Endothelial cell of umbilical vein (primary cell): ENCODE measurements at regions not wholly inside any gene's neighbourhood (a gene's known extent, or its start where the extent isn't known, plus 50 kb on each side); places are given as distances from the start of the nearest gene placed in this dataset.

ENCODE experiments used
- BruUV-seq: library from RNA; stranded (reverse); fragments of 400-500 nt; replicated peaks from 2 replicates; lab custom pipeline; 2021; lab: Mats Ljungman, UMichigan
- CTCF ChIA-PET: fragments of 300-600, 350-600 bp; sonication (Branson Sonifier 250); formaldehyde crosslinking; loops from one replicate; lab custom pipeline; 2021; ENCODE audit warnings: antibody characterized with exemption, inconsistent platforms; lab: Charles Lee
- POLR2A ChIA-PET: fragments of 300-600, 350-600 bp; sonication (Branson Sonifier 250); formaldehyde crosslinking; loops from one replicate; lab custom pipeline; 2021; ENCODE audit warnings: antibody characterized with exemption, inconsistent platforms; lab: Charles Lee
- DNase-seq: peaks from one replicate; pipeline ENCODE4 v3.0.0-alpha.2; 2011; ENCODE audit warnings: low read depth, low spot score
- FAIRE-seq: peaks from 2 replicates; lab custom pipeline; 2011; peaks lifted over from hg19 to GRCh38; lab: Jason Lieb, UNC
- H2AFZ ChIP-seq: 2 replicates; pipeline ENCODE4 v1.6.0; 2012; ENCODE audit warnings: low read depth, low read length, control low read depth, inconsistent platforms
- H3K27ac ChIP-seq: 2 replicates; pipeline ENCODE4 v1.5.1; 2011; ENCODE audit warnings: low read depth, mild to moderate bottlenecking, control low read depth, low read length, moderate library complexity; ENCODE audit not compliant: insufficient read depth
- H3K27me3 ChIP-seq, 2 experiments: 2 replicates each; pipeline versions ENCODE4 v1.6.0 to v1.6.1; 2011; ENCODE audit warnings: low read length in 2 of 2, mixed read lengths in 1 of 2; ENCODE audit not compliant: control insufficient read depth in 2 of 2, insufficient read depth in 2 of 2
- H3K36me3 ChIP-seq, 2 experiments: 2 replicates in 1 of 2; 3 replicates in 1 of 2; pipeline ENCODE4 v1.5.1; 2011; ENCODE audit warnings: low read length in 2 of 2, mild to moderate bottlenecking in 1 of 2, moderate library complexity in 1 of 2; ENCODE audit not compliant: control insufficient read depth in 2 of 2, insufficient read depth in 2 of 2; ENCODE audit errors: extremely low read depth in 1 of 2
- H3K4me1 ChIP-seq: 3 replicates; pipeline ENCODE4 v1.5.1; 2011; ENCODE audit warnings: mild to moderate bottlenecking, low read length; ENCODE audit not compliant: control insufficient read depth, insufficient read depth; ENCODE audit errors: extremely low read depth
- H3K4me2 ChIP-seq: 2 replicates; pipeline ENCODE4 v1.6.1; 2011; ENCODE audit warnings: low read length, control low read depth, mixed read lengths; ENCODE audit not compliant: insufficient read depth
- H3K4me3 ChIP-seq, 3 experiments: fragments of 200-600 bp in 1 of 3; sonication (generic), shearing (Covaris generic) in 1 of 3; replicated peaks in 1 of 3; 2 replicates each; pipeline ENCODE4 v1.5.1; 2011 to 2016; ENCODE audit warnings: control low read depth in 3 of 3, low read length in 3 of 3, mild to moderate bottlenecking in 2 of 3, inconsistent platforms in 1 of 3, low read depth in 1 of 3, moderate library complexity in 1 of 3; ENCODE audit not compliant: insufficient read depth in 1 of 3
- H3K79me2 ChIP-seq: 2 replicates; pipeline ENCODE4 v1.6.0; 2012; ENCODE audit warnings: low read length, inconsistent platforms; ENCODE audit not compliant: control insufficient read depth, insufficient read depth
- H3K9ac ChIP-seq: replicated peaks from 2 replicates; pipeline ENCODE3; 2011; ENCODE audit warnings: low read length, control low read depth; ENCODE audit not compliant: insufficient read depth; ENCODE audit errors: extremely low read depth
- H3K9me1 ChIP-seq: replicated peaks from 3 replicates; pipeline ENCODE4 v1.6.0; 2011; ENCODE audit warnings: mild to moderate bottlenecking, low read length; ENCODE audit not compliant: control insufficient read depth, insufficient read depth; ENCODE audit errors: extremely low read depth
- H3K9me3 ChIP-seq: replicated peaks from 2 replicates; pipeline ENCODE4 v1.5.1; 2012; ENCODE audit warnings: low read length, inconsistent platforms; ENCODE audit not compliant: control insufficient read depth, insufficient read depth
- H4K20me1 ChIP-seq: replicated peaks from 2 replicates; pipeline ENCODE3; 2011; ENCODE audit warnings: mild to moderate bottlenecking, low read length; ENCODE audit not compliant: control insufficient read depth, insufficient read depth; ENCODE audit errors: extremely low read depth
- EZH2 ChIP-seq: IDR thresholded peaks from 2 replicates; pipeline ENCODE4 v1.6.1; 2012; ENCODE audit warnings: borderline replicate concordance, low read depth, mild to moderate bottlenecking, moderate library complexity, low read length, inconsistent platforms; ENCODE audit not compliant: severe bottlenecking
- FOS ChIP-seq: IDR thresholded peaks from 2 replicates; pipeline ENCODE4 v1.6.1; 2011; ENCODE audit warnings: mild to moderate bottlenecking, low read length, moderate library complexity, borderline replicate concordance; ENCODE audit not compliant: insufficient read depth
- GATA2 ChIP-seq: IDR thresholded peaks from 2 replicates; pipeline ENCODE4 v1.7.0; 2011; ENCODE audit warnings: low read depth, mild to moderate bottlenecking, moderate library complexity, mixed read lengths, low read length; ENCODE audit not compliant: insufficient read length, insufficient read depth
- JUN ChIP-seq: IDR thresholded peaks from 2 replicates; pipeline ENCODE4 v1.6.1; 2011; ENCODE audit warnings: borderline replicate concordance, low read depth; ENCODE audit not compliant: insufficient read length, insufficient read depth
- MYC ChIP-seq: IDR thresholded peaks from one replicate; pipeline ENCODE4 v1.6.1; 2011; ENCODE audit warnings: mild to moderate bottlenecking, low read depth, low read length
- POLR2A ChIP-seq: IDR thresholded peaks from 2 replicates; pipeline ENCODE4 v1.6.1; 2012; ENCODE audit warnings: low read depth, mild to moderate bottlenecking, control low read depth, low read length
- POLR2AphosphoS5 ChIP-seq: IDR thresholded peaks from 2 replicates; pipeline ENCODE4 v1.6.1; 2012; ENCODE audit warnings: low read depth, mild to moderate bottlenecking, control low read depth, low read length, moderate library complexity; ENCODE audit not compliant: insufficient read depth
- dilution Hi-C: fragments of 300-500 bp; cut with MboI; formaldehyde crosslinking; loops from one replicate; pipeline ENCODE4 v1.15.0; 2019; ENCODE audit warnings: low sequenced_read_pairs; ENCODE audit not compliant: extremely low pct_ligation_motif_present
- intact Hi-C: fragments of 100-400 bp; cut with micrococcal nuclease; formaldehyde crosslinking; loops from one replicate; pipeline ENCODE4 v1.10.0; 2022
- TF ChIP-seq, protein P1 (sequence below): IDR thresholded peaks from 2 replicates; pipeline ENCODE4 v1.6.1; 2011; ENCODE audit not compliant: insufficient read depth, insufficient read length
- TF ChIP-seq, protein P2 (sequence below), 2 donors: IDR thresholded peaks; 1 replicate in 1 of 2; 2 replicates in 1 of 2; pipeline ENCODE4 v1.5.1; 2011; ENCODE audit warnings: low read length in 2 of 2, mild to moderate bottlenecking in 2 of 2, moderate library complexity in 2 of 2, control low read depth in 1 of 2, inconsistent platforms in 1 of 2, low read depth in 1 of 2; ENCODE audit not compliant: insufficient read depth in 1 of 2; ENCODE audit errors: extremely low read depth in 1 of 2

DNA sequence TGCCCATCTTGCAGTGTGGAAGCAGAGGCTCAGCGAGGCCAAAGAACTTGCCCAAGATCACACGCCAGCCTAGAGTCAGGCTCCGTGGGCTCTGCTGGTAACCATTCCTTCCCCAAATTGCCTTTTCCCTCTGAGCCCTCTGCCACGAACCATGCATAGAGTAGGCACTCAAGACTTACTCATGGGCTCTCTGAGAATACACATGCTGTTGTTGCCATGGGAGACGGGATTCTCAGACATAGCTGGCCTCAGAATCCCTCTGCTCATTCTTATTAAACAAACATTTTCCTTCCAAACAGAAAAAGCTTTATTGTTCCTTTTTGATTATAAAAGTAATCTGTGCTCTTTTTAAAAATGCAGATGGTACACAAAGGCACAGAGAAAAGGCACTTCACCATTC, 52.5 kb upstream of the WSCD2 start:
- dilution Hi-C loops (no loop called here), intact Hi-C loops (no loop called here)
- H3K9ac ChIP-seq: no peak overlapping the region
- H3K4me1 ChIP-seq: no peaks in the 10 kb centered on the region
- FAIRE-seq: no peak
- H3K4me3 ChIP-seq: no peak overlapping the region
- CTCF ChIA-PET: no interaction called here
- no peaks in the 10 kb centered on the region for H3K79me2 ChIP-seq
- no TSS peak for BruUV-seq
- no peaks in the 10 kb centered on the region for H3K27me3 ChIP-seq
- no peaks in the 10 kb centered on the region for H3K36me3 ChIP-seq
- no peaks in the 10 kb centered on the region for H4K20me1 ChIP-seq
- no peak overlapping the region for H2AFZ ChIP-seq
- H3K9me1 ChIP-seq: no peaks in the 10 kb centered on the region
- POLR2A ChIA-PET: no interaction called here
- H3K27ac ChIP-seq: no peak overlapping the region
- TF ChIP-seq, protein P1, sequence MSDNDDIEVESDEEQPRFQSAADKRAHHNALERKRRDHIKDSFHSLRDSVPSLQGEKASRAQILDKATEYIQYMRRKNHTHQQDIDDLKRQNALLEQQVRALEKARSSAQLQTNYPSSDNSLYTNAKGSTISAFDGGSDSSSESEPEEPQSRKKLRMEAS: no peak
- TF ChIP-seq EZH2: no peak
- no peak for TF ChIP-seq FOS
- no peak for TF ChIP-seq MYC
- no peak for TF ChIP-seq POLR2AphosphoS5
- no peak for TF ChIP-seq GATA2
- no peak for TF ChIP-seq POLR2A
- no peak for TF ChIP-seq JUN
- H3K4me2 ChIP-seq: no peak overlapping the region
- DNase-seq: no peak
- H3K9me3 ChIP-seq: no peaks in the 10 kb centered on the region

DNA sequence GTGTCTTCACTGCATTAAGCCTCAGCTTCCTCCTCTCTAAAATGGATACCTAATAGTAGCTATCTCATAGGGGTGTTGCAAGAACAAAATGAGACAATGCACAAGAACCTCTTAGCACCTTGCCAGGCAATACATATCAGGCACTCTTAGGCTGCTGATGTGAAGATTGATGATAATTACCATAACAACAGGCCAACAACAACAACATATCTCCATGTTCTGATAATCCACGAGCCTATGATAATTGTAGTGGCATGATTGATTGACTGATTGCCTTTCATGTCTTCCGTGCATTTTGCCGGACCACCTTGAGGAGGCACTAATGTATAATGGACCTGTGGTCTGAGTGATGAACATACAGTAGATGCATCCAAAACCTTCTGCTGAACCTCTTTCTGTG, 50.7 kb upstream of the WSCD2 start:
- Histone ChIP-seq H3K27ac (no peak overlapping the region), H3K4me2 (no peak overlapping the region), H3K9ac (no peak overlapping the region), H2AFZ (no peak overlapping the region), H3K9me1 (no peaks in the 10 kb centered on the region), H3K4me1 (no peaks in the 10 kb centered on the region), H3K9me3 (no peaks in the 10 kb centered on the region), H3K4me3 (no peak overlapping the region), H4K20me1 (no peaks in the 10 kb centered on the region), H3K79me2 (no peaks in the 10 kb centered on the region), H3K27me3 (no peaks in the 10 kb centered on the region), H3K36me3 (no peaks in the 10 kb centered on the region)
- no peak for FAIRE-seq
- dilution Hi-C loops: no loop called here
- TF ChIP-seq, protein P2, sequence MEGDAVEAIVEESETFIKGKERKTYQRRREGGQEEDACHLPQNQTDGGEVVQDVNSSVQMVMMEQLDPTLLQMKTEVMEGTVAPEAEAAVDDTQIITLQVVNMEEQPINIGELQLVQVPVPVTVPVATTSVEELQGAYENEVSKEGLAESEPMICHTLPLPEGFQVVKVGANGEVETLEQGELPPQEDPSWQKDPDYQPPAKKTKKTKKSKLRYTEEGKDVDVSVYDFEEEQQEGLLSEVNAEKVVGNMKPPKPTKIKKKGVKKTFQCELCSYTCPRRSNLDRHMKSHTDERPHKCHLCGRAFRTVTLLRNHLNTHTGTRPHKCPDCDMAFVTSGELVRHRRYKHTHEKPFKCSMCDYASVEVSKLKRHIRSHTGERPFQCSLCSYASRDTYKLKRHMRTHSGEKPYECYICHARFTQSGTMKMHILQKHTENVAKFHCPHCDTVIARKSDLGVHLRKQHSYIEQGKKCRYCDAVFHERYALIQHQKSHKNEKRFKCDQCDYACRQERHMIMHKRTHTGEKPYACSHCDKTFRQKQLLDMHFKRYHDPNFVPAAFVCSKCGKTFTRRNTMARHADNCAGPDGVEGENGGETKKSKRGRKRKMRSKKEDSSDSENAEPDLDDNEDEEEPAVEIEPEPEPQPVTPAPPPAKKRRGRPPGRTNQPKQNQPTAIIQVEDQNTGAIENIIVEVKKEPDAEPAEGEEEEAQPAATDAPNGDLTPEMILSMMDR (IDR thresholded peaks at IDR 0.05; ENCODE audit: extremely low read depth in 1 of 2, insufficient read depth in 1 of 2, low read depth in 1 of 2, low read length in 2 of 2): no peak
- TF ChIP-seq MYC: no peak
- TF ChIP-seq POLR2AphosphoS5: no peak
- no peak for TF ChIP-seq JUN
- no peak for TF ChIP-seq EZH2
- TF ChIP-seq POLR2A: no peak
- TF ChIP-seq GATA2: no peak
- TF ChIP-seq, protein P1: no peak
- CTCF ChIA-PET: no interaction called here
- intact Hi-C loops: no loop called here
- DNase-seq: no peak
- POLR2A ChIA-PET: no interaction called here
- no TSS peak for BruUV-seq
